ENCODE measurements at regions not wholly inside any gene's neighbourhood (a gene's known extent, or its start where the extent isn't known, plus 50 kb on each side); places are given as distances from the start of the nearest gene placed in this dataset.
A peak's percentile ranks its signal among the peaks of the same experiment; 100 is the strongest.

GRCh38 chr1:22204989-22205913, 62.4 kb upstream of the WNT4 start:
- peak overlapping the region; percentile 13; the same call in 1 of the 2 replicates for H3K27ac ChIP-seq
- TF ChIP-seq ZFX (IDR thresholded peaks at IDR 0.05; ENCODE audit: borderline replicate concordance) (no peak), CTCF (IDR thresholded peaks at IDR 0.05) (no peak)

GRCh38 chr1:22206551-22207125, 63.7 kb upstream of the WNT4 start:
- TF ChIP-seq CTCF (IDR thresholded peaks at IDR 0.05) = no peak
- TF ChIP-seq ZFX (IDR thresholded peaks at IDR 0.05; ENCODE audit: borderline replicate concordance) = no peak
- no peak overlapping the region for H3K27ac ChIP-seq

- TF ChIP-seq CTCF (IDR thresholded peaks at IDR 0.05) = no peak
- no peak for TF ChIP-seq ZFX (IDR thresholded peaks at IDR 0.05; ENCODE audit: borderline replicate concordance)
- H3K27ac ChIP-seq = no peak overlapping the region
Observed at GRCh38 chr1:22207511-22208267, 64.8 kb upstream of the WNT4 start.

GRCh38 chr1:22208268-22208972, 65.5 kb upstream of the WNT4 start:
- TF ChIP-seq ZFX (IDR thresholded peaks at IDR 0.05; ENCODE audit: borderline replicate concordance) (no peak), CTCF (IDR thresholded peaks at IDR 0.05) (peak; percentile 59)
- no peak overlapping the region for H3K27ac ChIP-seq

- no peak overlapping the region for H3K27ac ChIP-seq
- TF ChIP-seq ZFX (IDR thresholded peaks at IDR 0.05; ENCODE audit: borderline replicate concordance) (no peak), CTCF (IDR thresholded peaks at IDR 0.05) (no peak)
Observed at GRCh38 chr1:22208973-22209378, 66.1 kb upstream of the WNT4 start.

GRCh38 chr1:22210176-22210575, 67.3 kb upstream of the WNT4 start:
- H3K27ac ChIP-seq = no peak overlapping the region
- no peak for TF ChIP-seq ZFX (IDR thresholded peaks at IDR 0.05; ENCODE audit: borderline replicate concordance)
- TF ChIP-seq CTCF (IDR thresholded peaks at IDR 0.05) = no peak
